B cell (primary cell): ENCODE measurements at regions not wholly inside any gene's neighbourhood (a gene's known extent, or its start where the extent isn't known, plus 50 kb on each side); places are given as distances from the start of the nearest gene placed in this dataset.

Experiments
- ATAC-seq: fragments of 200-7000 bp; cut with Tn5 transposase; one replicate; pipeline ENCODE4 v1.10.0; 2021; ENCODE audit warnings: low read depth, mild to moderate bottlenecking, moderate number of reproducible peaks, moderate library complexity
- CTCF ChIA-PET: fragments of 350-600 bp; sonication (Branson Sonifier 250); formaldehyde crosslinking; loops from one replicate; lab custom pipeline; 2021; ENCODE audit warnings: antibody characterized with exemption, inconsistent platforms; lab: Charles Lee
- POLR2A ChIA-PET: fragments of 350-600 bp; sonication (Branson Sonifier 250); formaldehyde crosslinking; loops from one replicate; lab custom pipeline; 2021; ENCODE audit warnings: antibody characterized with exemption; lab: Charles Lee
- DNase-seq: peaks from one replicate; pipeline ENCODE4 v3.0.0; 2013
- H2AFZ ChIP-seq: 2 replicates; pipeline ENCODE4 v1.6.1; 2012; ENCODE audit warnings: mild to moderate bottlenecking, low read depth, low read length; ENCODE audit not compliant: insufficient read depth, poor library complexity, severe bottlenecking
- H3K27ac ChIP-seq, 2 donors: 1 replicate in 1 of 2; 2 replicates in 1 of 2; pipeline ENCODE4 v1.5.1; 2012 to 2013; ENCODE audit warnings: low read length in 2 of 2, mild to moderate bottlenecking in 2 of 2, moderate library complexity in 1 of 2
- H3K27me3 ChIP-seq, 4 experiments: fragments of 200-600 bp in 1 of 4; sonication (generic) in 1 of 4; replicated peaks in 1 of 4; 1 replicate in 2 of 4; 2 replicates in 2 of 4; pipeline versions ENCODE4 v1.6.1 to v1.7.0; 2013 to 2016; ENCODE audit warnings: low read length in 3 of 4, mild to moderate bottlenecking in 2 of 4, mixed read lengths in 1 of 4, moderate library complexity in 1 of 4; ENCODE audit not compliant: insufficient read depth in 4 of 4, control insufficient read depth in 3 of 4; ENCODE audit errors: control extremely low read depth in 1 of 4
- H3K36me3 ChIP-seq, 2 experiments: replicated peaks in 1 of 2; 1 replicate in 1 of 2; 2 replicates in 1 of 2; pipeline versions ENCODE4 v1.6.1 to v1.7.1; 2013; ENCODE audit warnings: low read length in 1 of 2; ENCODE audit not compliant: insufficient read depth in 2 of 2, control insufficient read depth in 1 of 2; ENCODE audit errors: control extremely low read depth in 1 of 2, extremely low read depth in 1 of 2
- H3K4me1 ChIP-seq, 2 donors: fragments of 200-600 bp in 1 of 2; sonication (generic) in 1 of 2; 1 replicate in 1 of 2; 2 replicates in 1 of 2; pipeline versions ENCODE4 v1.5.1 to v1.6.1; 2013 to 2017; ENCODE audit warnings: low read length in 2 of 2; ENCODE audit not compliant: control insufficient read depth in 2 of 2, insufficient read depth in 2 of 2
- H3K4me2 ChIP-seq: replicated peaks from 2 replicates; pipeline ENCODE3; 2012; ENCODE audit warnings: mild to moderate bottlenecking, low read depth, low read length; ENCODE audit not compliant: poor library complexity, severe bottlenecking
- H3K4me3 ChIP-seq, 5 experiments: fragments of 200-600 bp in 1 of 5; sonication (generic) in 1 of 5; 1 replicate in 3 of 5; 2 replicates in 2 of 5; pipeline versions ENCODE4 v1.5.1 to v1.7.0; 2011 to 2016; ENCODE audit warnings: low read length in 4 of 5, mild to moderate bottlenecking in 4 of 5, low read depth in 2 of 5, control low read depth in 1 of 5, moderate library complexity in 1 of 5; ENCODE audit not compliant: insufficient read depth in 1 of 5; ENCODE audit errors: control extremely low read depth in 1 of 5, extremely low read depth in 1 of 5
- H3K79me2 ChIP-seq: fragments of 200-600 bp; sonication (generic); one replicate; pipeline ENCODE4 v1.6.0; 2016; ENCODE audit warnings: low read length; ENCODE audit not compliant: control insufficient read depth, insufficient read depth
- H3K9ac ChIP-seq: fragments of 200-600 bp; sonication (generic); 2 replicates; pipeline ENCODE4 v1.6.1; 2017; ENCODE audit warnings: mild to moderate bottlenecking, low read length, moderate library complexity
- H3K9me3 ChIP-seq, 3 donors: one replicate each; pipeline versions ENCODE4 v1.6.1 to v1.7.1; 2013; ENCODE audit warnings: low read length in 2 of 3; ENCODE audit not compliant: control insufficient read depth in 2 of 3, insufficient read depth in 1 of 3; ENCODE audit errors: control extremely low read depth in 1 of 3
- H4K20me1 ChIP-seq: 2 replicates; pipeline ENCODE4 v1.6.0; 2012; ENCODE audit warnings: mild to moderate bottlenecking, low read length; ENCODE audit not compliant: insufficient read depth, control insufficient read depth, poor library complexity, severe bottlenecking
- H3K27ac Mint-ChIP-seq: one replicate; pipeline ENCODE4 v1.8.0; 2021; ENCODE audit warnings: mixed read lengths
- H3K27me3 Mint-ChIP-seq: one replicate; pipeline ENCODE4 v1.8.0; 2021; ENCODE audit warnings: mixed read lengths
- H3K4me1 Mint-ChIP-seq: one replicate; pipeline ENCODE4 v1.8.0; 2021; ENCODE audit warnings: mixed read lengths
- H3K4me3 Mint-ChIP-seq: one replicate; pipeline ENCODE4 v1.8.0; 2021; ENCODE audit warnings: mixed read lengths
- H3K9me3 Mint-ChIP-seq: one replicate; pipeline ENCODE4 v1.8.0; 2022; ENCODE audit warnings: mixed read lengths; ENCODE audit not compliant: insufficient read depth
- EZH2 ChIP-seq: IDR thresholded peaks from 2 replicates; pipeline ENCODE4 v1.6.1; 2012; ENCODE audit warnings: borderline replicate concordance, low read depth, mild to moderate bottlenecking, moderate library complexity, low read length; ENCODE audit not compliant: insufficient read depth, poor library complexity, severe bottlenecking
- WGBS: methylation state at CpG from one replicate; pipeline ENCODE4 v1.1.5; 2013; ENCODE audit warnings: missing lambda C conversion rate; ENCODE audit not compliant: insufficient coverage; 5-methylcytosine and 5-hydroxymethylcytosine counted together
- intact Hi-C: fragments of 100-400 bp; cut with micrococcal nuclease; formaldehyde crosslinking; loops from one replicate; pipeline ENCODE4 v1.10.0; 2022
- TF ChIP-seq, protein P1 (sequence below): fragments of 200-600 bp; IDR thresholded peaks from one replicate; pipeline ENCODE4 v1.8.0; 2022; ENCODE audit warnings: antibody characterized with exemption, mild to moderate bottlenecking

DNA sequence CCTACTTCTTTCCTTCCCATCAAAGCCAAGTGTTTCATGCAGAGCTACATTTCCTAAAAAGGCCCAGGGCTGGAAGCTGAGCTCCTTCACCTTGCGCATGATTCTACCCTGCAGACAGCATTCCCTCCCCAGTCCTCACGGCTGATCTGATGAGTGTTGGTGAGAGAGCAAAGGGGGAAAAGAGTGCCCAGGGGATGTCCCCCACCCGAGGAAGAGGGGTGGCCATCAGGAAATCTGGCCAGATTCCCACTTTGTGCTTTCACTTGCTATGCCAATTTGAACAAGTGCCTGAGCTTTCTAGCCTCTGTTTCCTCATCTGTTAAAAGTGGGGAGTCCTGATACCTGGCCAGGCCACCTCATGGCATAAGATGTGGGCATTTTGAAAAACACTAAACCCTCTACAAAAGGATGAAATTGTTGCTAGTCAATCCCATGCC is 231.0 kb upstream of the TLE3 start:
- peak overlapping the region; percentile 62 for H3K4me3 Mint-ChIP-seq
- Histone ChIP-seq H4K20me1 (no peaks in the 10 kb centered on the region), H2AFZ (no peak overlapping the region), H3K4me3 (no peak overlapping the region), H3K9ac (peak overlapping the region; percentile 1), H3K4me2 (peak overlapping the region; percentile 58), H3K4me1 (peaks cover 22 to 27% of the 10 kb centered on the region in 2 donors), H3K36me3 (no peaks in the 10 kb centered on the region), H3K79me2 (no peaks in the 10 kb centered on the region), H3K27ac (no peak overlapping the region), H3K9me3 (peaks cover 9 to 11% (median 11%) of the 10 kb centered on the region in 3 donors), H3K27me3 (no peaks in the 10 kb centered on the region)
- H3K4me1 Mint-ChIP-seq, result peaks cover 31% of the 10 kb centered on the region
- H3K27me3 Mint-ChIP-seq, result no peaks in the 10 kb centered on the region
- ATAC-seq (no peak), DNase-seq (no peak)
- TF ChIP-seq, protein P1, sequence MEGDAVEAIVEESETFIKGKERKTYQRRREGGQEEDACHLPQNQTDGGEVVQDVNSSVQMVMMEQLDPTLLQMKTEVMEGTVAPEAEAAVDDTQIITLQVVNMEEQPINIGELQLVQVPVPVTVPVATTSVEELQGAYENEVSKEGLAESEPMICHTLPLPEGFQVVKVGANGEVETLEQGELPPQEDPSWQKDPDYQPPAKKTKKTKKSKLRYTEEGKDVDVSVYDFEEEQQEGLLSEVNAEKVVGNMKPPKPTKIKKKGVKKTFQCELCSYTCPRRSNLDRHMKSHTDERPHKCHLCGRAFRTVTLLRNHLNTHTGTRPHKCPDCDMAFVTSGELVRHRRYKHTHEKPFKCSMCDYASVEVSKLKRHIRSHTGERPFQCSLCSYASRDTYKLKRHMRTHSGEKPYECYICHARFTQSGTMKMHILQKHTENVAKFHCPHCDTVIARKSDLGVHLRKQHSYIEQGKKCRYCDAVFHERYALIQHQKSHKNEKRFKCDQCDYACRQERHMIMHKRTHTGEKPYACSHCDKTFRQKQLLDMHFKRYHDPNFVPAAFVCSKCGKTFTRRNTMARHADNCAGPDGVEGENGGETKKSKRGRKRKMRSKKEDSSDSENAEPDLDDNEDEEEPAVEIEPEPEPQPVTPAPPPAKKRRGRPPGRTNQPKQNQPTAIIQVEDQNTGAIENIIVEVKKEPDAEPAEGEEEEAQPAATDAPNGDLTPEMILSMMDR, result no peak
- TF ChIP-seq EZH2, result no peak
- intact Hi-C loops, result loop anchor here (1.0 to 10.0 kb wide), 4 partner anchors 9 to 156 kb away; no protein-coding TSS in a partner anchor
- 0% methylated on average over 1 of the region's 3 CpGs for WGBS
- H3K27ac Mint-ChIP-seq, result peak overlapping the region; percentile 74
- ChIA-PET CTCF (interaction anchor here (1.2 to 1.9 kb wide), 5 partner anchors 9 to 229 kb away, joined by 3 to 8 read pairs (median 4); no protein-coding TSS in a partner anchor), POLR2A (interaction anchor here (0.6 to 2.1 kb wide), 2 partner anchors 9 to 10 kb away, joined by 3 to 10 read pairs; no protein-coding TSS in a partner anchor)
- peaks cover 10% of the 10 kb centered on the region for H3K9me3 Mint-ChIP-seq
